GM21529 (cell line): ENCODE measurements at regions not wholly inside any gene's neighbourhood (a gene's known extent, or its start where the extent isn't known, plus 50 kb on each side); places are given as distances from the start of the nearest gene placed in this dataset.
A peak's percentile ranks its signal among the peaks of the same experiment; 100 is the strongest.
"Not testable (repeated sequence)": the region's sequence is repeated elsewhere in the genome, so short reads cannot be mapped to it uniquely, and the experiment has no call there.

Source experiments
- ATAC-seq: cut with Tn5 transposase; IDR thresholded peaks from one replicate; pipeline ENCODE4 v1.9.1; 2021; ENCODE audit not compliant: unreplicated experiment

DNA sequence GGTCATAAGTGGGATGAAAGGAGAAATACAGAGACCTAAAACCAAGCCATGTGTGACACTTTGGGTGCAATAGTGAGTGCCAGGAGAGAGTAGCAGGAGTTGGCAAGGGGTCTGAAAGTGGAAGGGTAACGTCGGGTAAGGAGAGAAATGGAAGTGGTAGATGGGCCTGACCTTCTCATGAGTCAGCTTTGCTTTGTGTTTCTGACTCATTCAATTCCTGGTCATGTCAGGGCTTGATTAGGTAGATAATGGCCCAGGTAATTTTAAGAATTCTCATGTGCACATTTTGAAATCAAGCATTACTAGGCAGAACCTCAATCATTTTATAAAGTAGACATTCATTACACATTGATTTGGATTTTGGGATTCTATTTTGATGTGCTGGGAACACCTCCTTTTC, 262.5 kb downstream of the SOX2 start:
- no peak for ATAC-seq

DNA sequence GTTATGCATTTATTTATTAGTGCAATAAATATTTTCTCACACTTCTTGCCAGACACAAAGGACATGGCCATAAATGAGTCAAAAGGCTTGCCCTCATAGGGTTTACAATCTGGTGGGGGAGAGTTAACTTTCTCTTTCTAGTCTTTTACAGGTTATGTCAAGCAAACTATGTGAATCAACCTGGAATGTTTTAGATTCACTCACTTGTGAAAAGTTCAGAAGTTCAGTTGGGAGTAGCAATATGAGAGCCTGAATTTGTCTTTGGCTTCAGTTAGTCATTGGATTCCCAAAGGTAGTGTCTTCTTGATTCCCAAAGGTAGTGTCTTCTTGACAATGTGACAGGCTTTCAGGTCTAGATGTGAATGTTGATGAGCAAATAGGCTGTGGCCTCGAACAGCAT, 264.8 kb downstream of the SOX2 start:
- no peak for ATAC-seq

DNA sequence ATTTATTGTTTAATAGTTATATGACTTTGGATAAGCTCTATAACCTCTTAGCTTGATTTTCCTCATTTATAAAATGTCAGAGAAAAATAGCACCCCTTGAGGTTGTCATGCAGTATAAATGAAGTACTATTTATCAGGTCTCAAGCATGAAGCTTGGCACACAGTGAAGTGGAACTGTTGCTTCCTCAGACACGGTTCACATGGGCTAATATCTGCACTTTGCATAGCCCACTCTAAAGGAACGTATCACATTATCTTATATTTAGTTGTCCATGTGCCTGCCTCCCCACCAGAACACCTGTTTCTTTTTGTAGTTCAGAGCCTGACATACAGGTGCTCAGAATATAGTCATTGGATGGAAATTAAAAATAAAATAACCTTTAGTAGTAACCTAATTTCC, 273.7 kb downstream of the SOX2 start:
- ATAC-seq, result no peak

DNA sequence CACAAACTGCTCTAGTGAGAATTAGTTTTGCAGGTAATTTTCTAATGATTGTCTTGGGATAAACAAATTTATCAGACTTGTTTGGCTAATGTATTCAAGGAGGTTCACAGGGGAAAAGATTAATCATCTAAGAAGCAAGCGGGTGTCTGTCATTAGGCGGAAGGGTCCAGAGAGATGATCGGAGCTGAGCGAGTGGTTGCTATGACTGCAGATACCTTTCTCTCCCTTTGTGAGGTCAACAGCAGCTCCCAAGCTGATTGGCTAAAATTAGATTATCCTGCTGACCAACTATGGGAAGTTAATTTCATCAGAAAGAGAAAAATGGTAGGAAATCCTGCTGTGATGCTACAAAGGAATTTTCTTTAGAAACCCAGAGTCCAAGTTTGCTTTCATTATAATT, 276.0 kb downstream of the SOX2 start:
- no peak for ATAC-seq

DNA sequence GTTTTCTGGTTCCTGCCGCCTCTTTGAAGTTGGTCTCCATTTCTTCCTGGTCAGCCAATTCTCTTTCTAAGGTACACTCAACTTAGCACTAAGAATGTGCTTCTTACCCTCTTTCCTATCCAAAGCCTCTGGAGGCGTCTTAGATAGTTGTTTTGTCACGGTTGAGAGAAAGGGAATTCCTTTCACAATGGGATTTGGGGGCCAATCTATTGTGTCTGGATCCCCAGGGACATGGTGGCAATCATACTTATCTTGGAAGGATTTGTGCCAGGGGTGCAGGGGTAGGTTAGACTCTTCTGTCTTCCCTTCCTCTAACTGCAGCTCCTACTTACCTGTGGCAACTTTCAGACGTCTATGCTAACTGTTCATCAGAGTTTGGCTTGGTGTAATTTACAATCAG, 287.1 kb downstream of the SOX2 start:
- no peak for ATAC-seq

DNA sequence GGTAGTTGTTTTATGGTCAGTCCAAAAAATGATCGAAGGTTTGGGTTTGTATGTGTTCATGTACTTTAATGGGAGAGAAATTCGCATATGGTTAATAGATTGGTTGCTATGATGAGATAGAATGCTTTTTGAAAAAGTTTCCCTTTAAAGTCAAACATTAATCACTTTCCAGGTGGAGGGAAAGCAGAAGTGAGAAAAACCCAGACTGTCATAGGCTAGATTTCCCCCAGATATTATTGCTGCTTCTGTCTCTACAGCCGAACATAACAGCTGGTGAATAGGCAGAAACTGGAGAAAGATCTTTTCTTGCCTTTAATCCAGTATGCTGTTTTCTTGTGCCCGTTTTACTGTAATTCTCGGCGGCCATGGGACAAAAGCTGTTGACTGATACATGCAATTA, 287.6 kb downstream of the SOX2 start:
- peak; percentile 91 for ATAC-seq

DNA sequence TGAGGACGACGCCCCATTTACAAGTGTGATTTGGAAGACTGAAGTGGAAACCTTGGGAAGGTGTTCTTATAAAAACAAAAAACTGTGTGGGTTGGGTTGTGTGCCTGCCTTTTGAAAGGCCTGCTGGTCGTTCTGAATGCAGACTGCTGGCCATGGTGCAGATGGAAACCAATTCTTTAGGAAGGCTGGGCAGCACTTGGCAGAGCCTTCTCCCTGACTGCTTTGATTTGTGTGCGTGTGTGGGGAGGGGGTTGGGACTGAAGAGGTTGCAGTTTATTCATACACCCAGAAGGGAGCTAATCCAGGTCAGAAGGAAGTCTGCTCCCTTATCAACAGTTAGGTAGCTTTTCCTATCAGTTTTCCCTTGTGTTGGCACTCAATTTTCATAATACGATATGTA, 288.7 kb downstream of the SOX2 start:
- no peak for ATAC-seq

DNA sequence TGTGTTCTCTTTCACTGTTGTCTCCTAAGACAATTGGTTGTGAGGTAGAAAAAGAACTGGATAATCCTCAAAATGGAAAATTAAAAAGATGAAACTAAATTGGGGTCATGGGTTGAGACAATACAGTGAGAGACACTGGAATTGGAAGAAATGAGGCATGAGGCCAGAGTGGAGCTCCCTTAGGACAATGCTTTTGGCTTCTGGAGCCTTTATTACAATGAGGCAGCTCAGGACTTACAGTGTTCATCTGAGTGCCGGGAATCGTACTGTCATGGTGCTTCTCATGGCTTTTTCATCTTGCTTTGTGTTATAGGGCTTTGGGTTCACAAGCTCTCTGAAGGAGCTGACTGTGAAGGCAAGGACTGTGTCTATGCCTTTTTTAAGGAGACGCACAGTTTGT, 293.5 kb downstream of the SOX2 start:
- ATAC-seq, result no peak

DNA sequence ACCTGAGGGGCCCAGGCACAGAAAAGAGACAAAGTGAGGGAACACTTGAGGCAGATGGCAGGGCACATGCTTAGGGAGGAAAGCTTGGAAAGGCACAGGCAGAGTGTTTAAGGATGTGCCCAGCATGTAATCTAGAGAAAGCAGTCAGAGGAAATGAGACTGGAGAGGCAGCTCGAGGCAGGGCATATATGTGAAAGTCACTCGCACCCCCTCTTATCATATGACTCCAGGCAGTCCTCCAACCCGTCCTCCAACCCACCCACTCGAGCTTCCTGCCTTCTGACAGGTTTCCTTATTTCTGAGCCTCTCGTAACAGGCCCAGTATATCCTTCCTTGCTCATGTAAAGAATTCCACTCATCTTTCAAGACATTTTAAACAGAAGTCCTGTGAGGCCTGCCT, 294.0 kb downstream of the SOX2 start:
- ATAC-seq, result no peak

DNA sequence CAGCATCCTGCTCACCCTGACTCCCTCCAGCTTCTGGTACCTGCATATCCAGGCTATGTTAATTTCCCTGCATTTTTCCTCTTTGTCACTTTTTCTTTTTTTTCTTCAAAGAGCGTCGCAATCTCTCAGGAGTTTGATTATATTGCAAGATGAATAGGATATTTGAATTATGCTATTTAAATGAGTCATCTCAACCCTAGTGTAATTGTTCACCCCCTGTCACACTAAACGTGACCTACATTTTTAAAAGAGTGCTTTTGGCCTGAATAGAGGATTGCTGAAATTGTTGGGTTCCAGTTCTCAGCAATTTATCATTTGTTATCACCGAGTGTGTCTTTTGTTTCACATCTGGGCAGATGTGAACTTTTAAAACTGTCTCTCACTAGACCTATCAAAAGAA, 294.7 kb downstream of the SOX2 start:
- no peak for ATAC-seq

DNA sequence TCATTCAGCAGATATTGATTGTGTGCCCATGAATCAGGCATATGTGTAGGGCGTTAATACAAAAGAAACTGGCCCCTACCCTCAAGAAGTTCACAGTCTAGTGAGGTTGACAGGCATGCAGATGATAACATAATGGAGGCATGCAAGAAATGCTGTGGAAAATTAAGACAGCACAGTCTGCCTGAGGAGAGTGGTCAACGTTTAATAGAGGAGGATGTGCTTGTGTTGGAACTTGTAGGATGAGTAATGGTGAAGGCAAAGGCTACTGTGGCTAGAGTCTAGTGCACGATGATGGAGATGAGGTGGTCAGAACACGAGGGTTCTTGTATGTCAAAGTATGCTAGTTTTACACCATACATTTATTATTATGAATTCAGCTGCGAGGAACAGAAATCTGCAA, 295.7 kb downstream of the SOX2 start:
- no peak for ATAC-seq

DNA sequence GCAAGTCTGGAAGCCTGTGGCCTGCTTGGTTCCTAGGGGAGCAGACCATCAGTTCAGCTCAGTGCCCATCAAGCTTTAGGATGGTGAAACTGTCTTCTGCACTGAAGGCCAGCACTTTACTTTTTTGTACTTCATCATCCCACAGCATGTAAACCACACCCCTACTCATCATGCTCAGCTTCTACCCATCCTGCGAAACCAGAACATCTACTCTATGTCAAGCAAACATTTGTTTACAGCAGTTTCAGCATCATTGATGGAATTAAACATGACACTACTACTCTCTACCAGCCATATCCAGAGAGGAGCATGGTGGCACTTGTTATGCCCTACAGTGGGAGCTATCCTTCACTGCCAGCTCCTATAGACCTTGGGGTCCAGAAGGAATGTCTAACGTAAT, 306.6 kb downstream of the SOX2 start:
- ATAC-seq, result no peak

DNA sequence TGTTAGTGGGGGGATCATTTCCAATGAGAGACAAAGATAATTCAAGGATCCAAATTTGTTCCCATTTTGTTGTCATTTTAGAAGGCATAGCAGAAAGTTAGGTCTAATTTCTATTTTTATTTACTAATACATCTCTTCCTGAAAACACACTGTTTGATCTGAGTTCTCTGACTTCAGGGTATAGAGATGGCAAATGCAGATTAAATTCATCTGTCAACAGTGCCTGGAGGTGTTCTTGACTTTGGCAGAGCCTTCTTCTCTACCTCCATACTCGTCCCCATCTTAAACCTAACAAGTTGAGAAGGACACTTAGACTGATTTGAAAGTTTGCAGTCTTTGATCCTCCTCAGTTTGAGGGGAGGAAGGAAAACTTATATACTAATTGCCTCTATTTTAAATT, 308.2 kb downstream of the SOX2 start:
- no peak for ATAC-seq

DNA sequence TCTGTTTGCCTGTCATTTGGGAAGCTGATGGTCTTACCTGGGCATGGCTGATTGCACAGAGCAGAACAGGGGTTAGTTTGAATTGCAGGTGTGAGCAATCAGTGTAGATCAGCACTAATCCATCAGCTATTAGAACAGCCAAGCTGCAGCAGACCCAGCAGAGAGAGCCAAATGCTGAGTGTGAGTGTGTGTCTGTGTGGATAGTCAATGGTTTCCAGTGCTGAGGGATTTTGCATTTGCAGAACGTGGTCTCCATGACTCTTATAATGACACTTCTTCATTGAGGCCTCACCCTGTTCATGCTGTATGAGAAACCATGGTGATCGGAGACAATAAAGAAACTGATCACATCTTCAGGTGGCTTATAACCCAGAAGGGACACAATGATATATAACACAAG, 312.1 kb downstream of the SOX2 start:
- no peak for ATAC-seq

DNA sequence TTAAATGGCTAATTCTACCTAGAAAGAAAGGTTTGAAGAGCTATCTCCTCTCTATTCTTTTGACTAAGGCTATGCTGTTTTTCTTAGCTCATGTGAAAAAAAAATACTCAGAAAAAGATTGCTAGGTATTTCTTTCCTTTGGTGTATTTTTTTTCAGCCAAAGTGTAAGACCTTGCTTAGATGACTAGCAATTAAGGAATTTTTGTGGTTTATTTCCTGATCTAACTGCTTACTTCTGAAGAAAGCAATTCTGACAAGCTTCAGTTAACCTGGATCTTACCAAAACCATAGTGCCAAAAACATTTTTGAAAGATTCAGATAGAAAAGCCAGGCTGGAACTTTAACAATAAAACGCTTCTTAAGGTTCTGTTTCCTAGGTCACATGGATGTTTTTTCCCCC, 315.6 kb downstream of the SOX2 start:
- ATAC-seq, result no peak

DNA sequence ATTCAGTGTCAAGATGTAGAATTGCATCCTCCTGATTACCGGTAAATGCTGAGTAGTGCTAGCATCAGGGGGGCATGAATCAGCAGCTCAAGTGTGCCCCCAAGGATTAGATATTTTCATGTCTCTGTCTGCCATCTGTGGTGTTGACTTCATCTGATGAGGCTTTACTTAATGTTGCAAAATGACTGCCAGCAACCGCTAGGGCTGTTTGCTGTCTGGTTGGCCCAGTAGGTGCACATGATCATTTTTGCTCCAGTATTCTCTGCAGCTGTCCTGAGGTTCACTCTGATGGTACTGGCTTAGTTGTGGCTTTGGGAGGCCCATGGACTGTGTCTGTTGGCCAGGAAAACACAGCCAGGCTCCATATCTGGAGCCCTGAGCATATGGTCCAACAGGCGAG, 316.4 kb downstream of the SOX2 start:
- ATAC-seq, result no peak

DNA sequence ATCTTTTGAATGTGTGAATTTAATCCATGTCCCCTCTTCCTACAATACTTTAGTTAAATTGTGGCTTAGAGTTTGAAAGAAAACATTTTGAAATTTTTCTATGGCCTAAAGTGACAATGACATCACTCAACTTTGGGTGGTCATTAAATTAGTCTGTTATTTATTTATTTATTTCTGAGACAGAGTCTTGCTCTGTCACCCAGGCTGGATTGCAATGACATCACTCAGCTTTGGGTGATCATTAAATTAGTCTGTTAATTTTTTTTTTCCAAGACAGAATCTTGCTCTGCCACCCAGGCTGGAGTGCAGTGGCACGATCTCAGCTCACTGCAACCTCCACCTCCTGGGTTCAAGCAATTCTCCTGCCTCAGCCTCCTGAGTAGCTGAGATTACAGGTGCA, 322.5 kb downstream of the SOX2 start:
- ATAC-seq, result not testable (repeated sequence)

DNA sequence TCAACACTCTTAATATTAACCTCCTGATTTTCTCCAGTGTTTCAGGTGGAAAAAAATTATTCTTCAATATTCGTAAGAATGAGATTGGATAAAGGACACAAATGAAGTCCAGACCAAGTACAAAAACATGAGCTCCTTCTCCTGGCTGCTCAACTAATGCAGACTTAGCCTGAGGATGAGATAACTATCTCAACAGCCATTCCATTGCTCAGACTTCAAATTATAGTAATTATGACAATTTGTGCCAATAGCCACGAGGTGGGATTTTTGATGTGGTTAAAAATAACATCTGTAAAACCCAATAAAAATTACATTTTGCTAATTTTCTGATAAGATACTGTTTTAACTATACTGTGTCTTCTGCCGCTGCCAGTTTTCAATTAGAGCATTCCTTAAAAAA, 323.6 kb downstream of the SOX2 start:
- no peak for ATAC-seq

DNA sequence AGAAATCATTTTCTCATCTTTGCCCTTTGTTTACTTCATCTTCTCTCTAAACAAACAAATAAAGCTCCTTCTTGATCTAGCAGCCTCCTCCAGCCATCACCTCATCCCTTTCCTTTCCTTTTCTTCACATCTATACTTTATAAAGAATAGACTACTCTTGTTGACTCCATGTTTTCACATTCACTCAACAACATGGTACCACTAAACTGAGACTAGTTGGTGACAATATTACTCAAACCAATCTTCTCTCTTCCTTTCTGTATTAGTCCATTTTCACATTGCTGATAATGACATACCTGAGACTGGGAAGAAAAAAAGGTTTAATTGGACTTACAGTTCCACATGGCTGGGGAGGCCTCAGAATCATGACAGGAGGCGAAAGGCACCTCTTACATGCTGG, 324.7 kb downstream of the SOX2 start:
- ATAC-seq, result no peak

DNA sequence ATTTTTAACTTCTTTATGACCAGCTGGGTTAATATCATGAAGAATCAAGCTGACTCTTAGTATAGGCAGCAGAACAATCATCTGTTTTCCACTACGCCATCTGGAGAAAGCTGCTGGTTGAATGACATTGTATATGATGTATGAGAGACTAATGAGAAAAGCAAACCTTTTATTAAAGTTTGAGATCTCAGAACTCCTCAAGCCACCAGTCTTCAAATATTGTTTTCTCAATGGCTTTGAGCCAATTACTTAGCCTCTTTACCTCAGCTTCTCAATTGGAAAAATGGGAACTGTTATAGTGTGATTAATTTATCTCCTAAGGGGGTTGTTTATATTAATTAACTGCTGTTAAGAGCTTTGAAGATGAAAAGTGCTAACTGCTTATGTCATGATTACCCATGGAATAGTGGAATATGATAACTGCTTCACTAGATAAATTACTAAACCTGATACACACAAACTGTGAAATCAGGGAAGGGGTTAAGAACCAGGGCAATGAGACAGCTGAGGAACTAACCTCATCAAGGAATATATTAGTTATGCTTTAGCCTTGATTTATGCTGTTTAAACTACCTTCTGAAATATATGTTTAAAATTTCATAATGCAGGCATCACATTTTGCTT, 330.1 kb downstream of the SOX2 start:
- no peak for ATAC-seq

DNA sequence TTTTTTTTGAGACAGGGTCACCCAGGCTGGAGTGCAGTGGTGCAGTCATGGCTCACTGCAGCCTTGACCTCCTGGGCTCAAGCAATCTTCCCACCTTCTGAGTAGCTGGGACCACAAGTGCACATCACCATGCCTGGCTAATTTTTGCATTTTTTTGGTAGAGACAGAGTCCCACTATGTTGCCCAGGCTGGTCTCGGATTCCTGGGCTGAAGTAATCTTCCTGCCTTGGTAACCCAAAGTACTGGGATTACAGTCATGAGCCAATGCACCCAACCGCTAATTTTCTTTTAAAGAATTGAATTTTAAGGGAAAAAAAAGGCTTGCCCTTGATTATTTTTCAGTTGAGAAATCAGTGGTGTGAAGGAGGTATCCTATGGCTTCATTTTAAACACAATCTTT, 334.0 kb downstream of the SOX2 start:
- ATAC-seq, result no peak

DNA sequence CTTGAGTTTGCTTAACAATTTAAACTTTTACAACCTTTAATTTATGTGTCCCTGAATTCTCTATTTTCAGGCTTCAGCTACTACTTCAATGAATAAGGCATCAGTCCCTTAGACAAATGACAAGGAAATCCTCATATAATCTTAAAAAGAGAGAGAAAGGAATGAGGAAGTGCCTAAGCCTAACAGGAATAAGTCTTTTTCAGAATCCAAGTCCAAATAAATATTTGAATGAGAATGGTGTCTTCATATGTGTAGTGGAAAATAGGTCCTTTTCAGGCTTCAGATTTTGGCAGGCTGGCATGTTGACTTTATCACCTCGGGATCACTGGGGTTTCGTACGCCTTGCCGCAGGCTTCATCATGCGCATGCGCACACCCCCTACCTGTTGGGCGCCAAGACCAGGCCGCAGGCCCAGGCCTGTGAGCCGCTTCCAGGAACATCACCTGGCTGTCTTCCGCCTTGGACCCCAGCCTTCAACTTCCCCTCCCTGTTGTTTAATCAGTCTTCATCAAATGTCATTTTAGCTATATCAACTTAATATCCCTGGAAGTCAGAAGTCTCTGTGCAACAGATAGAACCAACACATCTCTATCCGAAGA, 334.5 kb downstream of the SOX2 start:
- no peak for ATAC-seq

DNA sequence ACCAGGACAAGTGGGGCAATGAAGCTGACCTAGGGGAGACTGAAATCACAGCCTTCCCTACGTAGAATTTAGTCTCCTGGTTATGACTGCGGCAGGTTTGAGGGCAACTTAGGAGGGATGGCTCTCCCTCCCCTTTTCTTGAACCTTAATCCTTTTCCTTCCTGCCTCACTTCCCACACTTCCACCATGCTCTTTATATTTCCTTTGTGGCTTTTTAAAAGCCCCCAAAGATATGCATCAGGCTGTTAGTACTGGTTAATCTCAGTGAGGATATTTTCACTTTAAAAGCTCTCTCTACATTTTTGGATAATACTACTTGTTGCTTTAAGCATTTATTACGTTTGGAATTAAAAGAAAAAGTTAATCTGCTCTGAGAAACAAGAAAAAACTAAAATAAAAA, 339.2 kb downstream of the SOX2 start:
- no peak for ATAC-seq
